Panc1 (cell line): ENCODE measurements at regions not wholly inside any gene's neighbourhood (a gene's known extent, or its start where the extent isn't known, plus 50 kb on each side); places are given as distances from the start of the nearest gene placed in this dataset.

ENCODE experiments used
- ATAC-seq: fragments of 200-7000 bp; cut with Tn5 transposase; 2 replicates; pipeline ENCODE4 v1.9.1; 2020; ENCODE audit warnings: mild to moderate bottlenecking, moderate library complexity
- BruUV-seq: library from RNA; stranded (reverse); fragments of 400-500 nt; replicated peaks from 2 replicates; lab custom pipeline; 2021; lab: Mats Ljungman, UMichigan
- CTCF ChIA-PET: fragments of 300-600 bp; sonication (Branson Sonifier 250); formaldehyde crosslinking; loops from one replicate; lab custom pipeline; 2022; ENCODE audit warnings: antibody characterized with exemption; lab: Charles Lee
- POLR2A ChIA-PET: fragments of 300-600 bp; sonication (Branson Sonifier 250); formaldehyde crosslinking; loops from one replicate; lab custom pipeline; 2022; ENCODE audit warnings: antibody characterized with exemption; lab: Charles Lee
- DNase-seq: peaks from one replicate; pipeline ENCODE4 v3.0.0-alpha.2; 2010; ENCODE audit warnings: low read depth, low spot score
- H3K27ac ChIP-seq: 2 replicates; pipeline ENCODE4 v1.5.1; 2011; ENCODE audit warnings: mild to moderate bottlenecking, low read length, inconsistent platforms
- H3K27me3 ChIP-seq: fragments of 200-500 bp; sonication (Bioruptor generic); 2 replicates; pipeline ENCODE4 v1.6.0; 2014; ENCODE audit warnings: low read length, inconsistent platforms; ENCODE audit not compliant: control insufficient read depth, insufficient read depth
- H3K36me3 ChIP-seq: fragments of 200-500 bp; sonication (Bioruptor generic); 2 replicates; pipeline ENCODE4 v1.5.1; 2014; ENCODE audit warnings: inconsistent platforms, mild to moderate bottlenecking, low read length, moderate library complexity; ENCODE audit not compliant: control insufficient read depth, insufficient read depth
- H3K4me1 ChIP-seq: 2 replicates; pipeline ENCODE4 v1.5.1; 2011; ENCODE audit warnings: inconsistent platforms, mild to moderate bottlenecking, low read length, moderate library complexity; ENCODE audit not compliant: control insufficient read depth, insufficient read depth
- H3K4me3 ChIP-seq, 2 experiments: 2 replicates each; pipeline ENCODE4 v1.5.1; 2011 to 2012; ENCODE audit warnings: low read depth in 2 of 2, low read length in 2 of 2, mild to moderate bottlenecking in 2 of 2, inconsistent platforms in 1 of 2, moderate library complexity in 1 of 2
- H3K9me3 ChIP-seq: fragments of 200-500 bp; sonication (Bioruptor generic); 2 replicates; pipeline ENCODE4 v1.5.1; 2014; ENCODE audit warnings: low read depth, mild to moderate bottlenecking, inconsistent platforms, low read length, moderate library complexity; ENCODE audit not compliant: control insufficient read depth, insufficient read depth
- CTCF ChIP-seq: fragments of 450-650 bp; IDR thresholded peaks from 2 replicates; pipeline ENCODE4 v1.5.1; 2017; ENCODE audit warnings: mild to moderate bottlenecking
- POLR2AphosphoS5 ChIP-seq: IDR thresholded peaks from 2 replicates; pipeline ENCODE4 v1.6.1; 2012; ENCODE audit warnings: mild to moderate bottlenecking, low read depth, low read length, moderate library complexity
- REST ChIP-seq, 2 experiments: IDR thresholded peaks; 2 replicates each; pipeline ENCODE4 v1.6.1; 2011 to 2012; ENCODE audit warnings: low read depth in 2 of 2, control low read depth in 1 of 2, low read length in 1 of 2, mild to moderate bottlenecking in 1 of 2, moderate library complexity in 1 of 2; ENCODE audit not compliant: insufficient read depth in 1 of 2
- SIN3A ChIP-seq: IDR thresholded peaks from 2 replicates; pipeline ENCODE4 v1.6.1; 2012; ENCODE audit warnings: low read depth, mild to moderate bottlenecking, low read length, moderate library complexity, borderline replicate concordance; ENCODE audit not compliant: insufficient read depth
- TCF7L2 ChIP-seq: IDR thresholded peaks from 2 replicates; pipeline ENCODE4 v1.6.1; 2011; ENCODE audit warnings: mild to moderate bottlenecking, low read depth, low read length, inconsistent platforms
- in situ Hi-C: cut with HindIII; loops from 2 replicates; pipeline ENCODE4 v1.10.0; 2016; ENCODE audit warnings: low sequenced_read_pairs, low pct_unique_long_range_greater_than_20kb
- intact Hi-C: fragments of 100-400 bp; cut with micrococcal nuclease; formaldehyde crosslinking; loops from one replicate; pipeline ENCODE4 v1.10.0; 2022; ENCODE audit not compliant: unreplicated experiment

GRCh38 chr12:93202688-93203087 is 175.0 kb upstream of the NUDT4 start:
- DNase-seq: no peak
- intact Hi-C loops (no loop called here), in situ Hi-C loops (no loop called here)
- Histone ChIP-seq H3K4me3 (no peak overlapping the region), H3K27me3 (no peaks in the 10 kb centered on the region), H3K4me1 (no peaks in the 10 kb centered on the region), H3K36me3 (no peaks in the 10 kb centered on the region), H3K27ac (no peak overlapping the region), H3K9me3 (no peaks in the 10 kb centered on the region)
- TF ChIP-seq TCF7L2 (no peak), SIN3A (no peak), REST (IDR thresholded peaks at IDR 0.05; ENCODE audit: insufficient read depth in 1 of 2, low read depth in 2 of 2, low read length in 1 of 2) (no peak)
- BruUV-seq: no TSS peak
- CTCF ChIA-PET: no interaction called here
- no peak for ATAC-seq
- POLR2A ChIA-PET: no interaction called here

- Histone ChIP-seq H3K4me1 (no peaks in the 10 kb centered on the region), H3K27ac (no peak overlapping the region), H3K27me3 (no peaks in the 10 kb centered on the region), H3K9me3 (no peaks in the 10 kb centered on the region), H3K36me3 (no peaks in the 10 kb centered on the region), H3K4me3 (no peak overlapping the region)
- intact Hi-C loops: no loop called here
- ChIA-PET POLR2A (no interaction called here), CTCF (interaction anchor here (0.6 kb wide), 1 partner anchor 211 kb away, joined by 9 read pairs; no protein-coding TSS in a partner anchor)
- no peak for ATAC-seq
- in situ Hi-C loops: no loop called here
- no TSS peak for BruUV-seq
- TF ChIP-seq CTCF: no peak
- TF ChIP-seq SIN3A: no peak
- no peak for TF ChIP-seq REST (IDR thresholded peaks at IDR 0.05; ENCODE audit: insufficient read depth in 1 of 2, low read depth in 2 of 2, low read length in 1 of 2)
- no peak for TF ChIP-seq POLR2AphosphoS5
- TF ChIP-seq TCF7L2: no peak
- DNase-seq: no peak
Measured at GRCh38 chr12:93203361-93203760, 174.4 kb upstream of the NUDT4 start.
